Spleen (tissue), 11 donors: ENCODE measurements at regions not wholly inside any gene's neighbourhood (a gene's known extent, or its start where the extent isn't known, plus 50 kb on each side); places are given as distances from the start of the nearest gene placed in this dataset.
"Not testable (repeated sequence)": the region's sequence is repeated elsewhere in the genome, so short reads cannot be mapped to it uniquely, and the experiment has no call there.

Experiments used
- DNase-seq: peaks from one replicate; pipeline ENCODE4 v3.0.0-alpha.2; 2020
- H3K27ac ChIP-seq, 8 donors: fragments of 200-600 bp; sonication (generic) in 7 of 8; 1 replicate in 4 of 8; 2 replicates in 4 of 8; pipeline versions ENCODE4 v1.5.0 to v1.8.0; 2016 to 2021; ENCODE audit warnings: inconsistent platforms in 4 of 8, mild to moderate bottlenecking in 4 of 8, moderate library complexity in 1 of 8
- H3K27me3 ChIP-seq, 7 donors: fragments of 200-600 bp; sonication (generic) in 6 of 7; replicated peaks in 1 of 7; 1 replicate in 4 of 7; 2 replicates in 3 of 7; pipeline versions ENCODE4 v1.5.0 to v1.8.0; 2016 to 2021; ENCODE audit warnings: inconsistent platforms in 3 of 7, mild to moderate bottlenecking in 1 of 7
- H3K36me3 ChIP-seq, 6 donors: fragments of 200-600 bp; sonication (generic) in 5 of 6; 1 replicate in 4 of 6; 2 replicates in 2 of 6; pipeline versions ENCODE4 v1.5.0 to v1.8.0; 2016 to 2021; ENCODE audit warnings: inconsistent platforms in 2 of 6
- H3K4me1 ChIP-seq, 6 donors: fragments of 200-600 bp; sonication (generic) in 5 of 6; 1 replicate in 3 of 6; 2 replicates in 3 of 6; pipeline versions ENCODE4 v1.5.0 to v1.8.0; 2016 to 2021; ENCODE audit warnings: inconsistent platforms in 3 of 6
- H3K4me3 ChIP-seq, 8 donors: fragments of 200-600 bp; sonication (generic) in 7 of 8; 1 replicate in 4 of 8; 2 replicates in 4 of 8; pipeline versions ENCODE4 v1.5.0 to v1.8.0; 2016 to 2021; ENCODE audit warnings: inconsistent platforms in 4 of 8, mild to moderate bottlenecking in 4 of 8, moderate library complexity in 2 of 8
- H3K9me3 ChIP-seq, 8 donors: fragments of 200-600 bp; sonication (generic) in 7 of 8; 1 replicate in 4 of 8; 2 replicates in 4 of 8; pipeline versions ENCODE4 v1.5.0 to v1.8.0; 2016 to 2021; ENCODE audit warnings: inconsistent platforms in 4 of 8
- CTCF ChIP-seq, 11 experiments: fragments of 200-600 bp in 7 of 11; fragments of 450-650 bp in 4 of 11; sonication (generic) in 4 of 11; IDR thresholded peaks in 8 of 11; conservative IDR thresholded peaks in 3 of 11; 1 replicate in 7 of 11; 2 replicates in 4 of 11; pipeline versions ENCODE4 v1.4.0 to v1.8.0; 2016 to 2021; ENCODE audit warnings: antibody characterized with exemption in 11 of 11, inconsistent platforms in 4 of 11, mild to moderate bottlenecking in 1 of 11
- POLR2A ChIP-seq, 3 donors: fragments of 450-650 bp; IDR thresholded peaks; one replicate each; pipeline ENCODE4 v1.5.1; 2017; ENCODE audit warnings: antibody characterized with exemption in 3 of 3, mild to moderate bottlenecking in 1 of 3
- POLR2AphosphoS5 ChIP-seq, 3 donors: sonication (generic); formaldehyde crosslinking; IDR thresholded peaks; one replicate each; pipeline ENCODE4 v1.5.1; 2017; ENCODE audit warnings: antibody characterized with exemption in 3 of 3
- WGBS, 5 donors: extraction: QIAGEN DNeasy Blood & Tissue Kit in 3 of 5; methylation state at CpG; one replicate each; pipeline versions ENCODE4 v1.1.5 to v1.1.7; 2013 to 2018; 5-methylcytosine and 5-hydroxymethylcytosine counted together
- intact Hi-C: fragments of 100-400 bp; cut with DNase I; formaldehyde crosslinking; loops from one replicate; pipeline ENCODE4 v1.15.0; 2023; ENCODE audit warnings: low total_unique reads
- donor health status: healthy with polysubstance abuse.
- donor health status: DM: no; HTN: no; CAD: no; lungs with moderate emphysema.
- donor health status: DM: no; HTN: no; CAD: no.
- donor health status: Bipolar disorder and iron deficiency.
- donor health status: healthy.
- donor health status: DM: no; HTN: no; CAD: no.
- donor health status: DM: yes; HTN: yes; CAD: no.

GRCh38 chr14:103189481-103190470 is 66.5 kb downstream of the TNFAIP2 start:
- H3K27me3 ChIP-seq = peaks cover 0 to 60% (median 18%) of the 10 kb centered on the region in 7 donors
- H3K9me3 ChIP-seq = no peaks in the 10 kb centered on the region
- intact Hi-C loops = loop anchor here (10.0 kb wide), 2 partner anchors 85 to 105 kb away; no protein-coding TSS in a partner anchor
- 45 to 60% (median 49%) methylated on average over 37 to 48 of the region's 48 CpGs for WGBS, 5 donors
- no peak overlapping the region for H3K27ac ChIP-seq
- H3K4me1 ChIP-seq = peaks cover 0 to 18% (median 13%) of the 10 kb centered on the region in 6 donors
- no peaks in the 10 kb centered on the region for H3K36me3 ChIP-seq
- peak overlapping the region in 4 of 8 donors; percentile 22 to 65 (median 36) for H3K4me3 ChIP-seq
- TF ChIP-seq CTCF (IDR thresholded peaks at IDR 0.05 in 8 of 11, conservative IDR thresholded peaks at IDR 0.05 in 3 of 11) = no peak
- no peak for TF ChIP-seq POLR2AphosphoS5 (IDR thresholded peaks at IDR 0.05)
- no peak for TF ChIP-seq POLR2A (IDR thresholded peaks at IDR 0.05)
- no peak for DNase-seq

GRCh38 chr14:103190741-103191140 is 67.5 kb downstream of the TNFAIP2 start:
- TF ChIP-seq POLR2AphosphoS5 (IDR thresholded peaks at IDR 0.05) = no peak
- no peak for TF ChIP-seq POLR2A (IDR thresholded peaks at IDR 0.05)
- no peak for TF ChIP-seq CTCF (IDR thresholded peaks at IDR 0.05 in 8 of 11, conservative IDR thresholded peaks at IDR 0.05 in 3 of 11)
- H3K4me3 ChIP-seq = no peak overlapping the region
- H3K27me3 ChIP-seq = peaks cover 0 to 57% (median 18%) of the 10 kb centered on the region in 7 donors
- H3K9me3 ChIP-seq = no peaks in the 10 kb centered on the region
- intact Hi-C loops = no loop called here
- H3K4me1 ChIP-seq = peaks cover 0 to 18% (median 13%) of the 10 kb centered on the region in 6 donors
- DNase-seq = no peak
- no peaks in the 10 kb centered on the region for H3K36me3 ChIP-seq
- 77 to 91% (median 81%) methylated on average over 11 of the region's 11 CpGs for WGBS, 5 donors
- no peak overlapping the region for H3K27ac ChIP-seq

- Histone ChIP-seq H3K4me1 (peaks cover 0 to 18% (median 13%) of the 10 kb centered on the region in 6 donors), H3K4me3 (no peak overlapping the region), H3K9me3 (no peaks in the 10 kb centered on the region), H3K27me3 (peaks cover 0 to 46% (median 18%) of the 10 kb centered on the region in 7 donors), H3K36me3 (no peaks in the 10 kb centered on the region), H3K27ac (no peak overlapping the region)
- no peak for DNase-seq
- intact Hi-C loops = no loop called here
- TF ChIP-seq POLR2AphosphoS5 (IDR thresholded peaks at IDR 0.05) (no peak), POLR2A (IDR thresholded peaks at IDR 0.05) (no peak), CTCF (IDR thresholded peaks at IDR 0.05 in 8 of 11, conservative IDR thresholded peaks at IDR 0.05 in 3 of 11) (no peak)
- 42 to 75% (median 50%) methylated on average over 3 of the region's 3 CpGs for WGBS, 5 donors
These were observed 68.6 kb downstream of the TNFAIP2 start for GRCh38 chr14:103191844-103192243.

GRCh38 chr14:103192246-103192840 is 69.1 kb downstream of the TNFAIP2 start:
- H3K4me1 ChIP-seq = peaks cover 0 to 18% (median 13%) of the 10 kb centered on the region in 6 donors
- no peaks in the 10 kb centered on the region for H3K36me3 ChIP-seq
- no peak for TF ChIP-seq CTCF (IDR thresholded peaks at IDR 0.05 in 8 of 11, conservative IDR thresholded peaks at IDR 0.05 in 3 of 11)
- no peak for TF ChIP-seq POLR2AphosphoS5 (IDR thresholded peaks at IDR 0.05)
- TF ChIP-seq POLR2A (IDR thresholded peaks at IDR 0.05) = no peak
- H3K4me3 ChIP-seq = no peak overlapping the region
- DNase-seq = no peak
- peaks cover 0 to 41% (median 18%) of the 10 kb centered on the region in 7 donors for H3K27me3 ChIP-seq
- intact Hi-C loops = no loop called here
- whole genome bisulfite sequencing, 5 donors = 51 to 67% (median 62%) methylated on average over 7 of the region's 7 CpGs
- H3K9me3 ChIP-seq = no peaks in the 10 kb centered on the region
- no peak overlapping the region for H3K27ac ChIP-seq

- Histone ChIP-seq H3K4me1 (peaks cover 0 to 18% (median 13%) of the 10 kb centered on the region in 6 donors), H3K27me3 (peaks cover 0 to 36% (median 18%) of the 10 kb centered on the region in 7 donors)
- DNase-seq, H3K4me3 ChIP-seq, H3K27ac ChIP-seq, intact Hi-C loops, H3K36me3 ChIP-seq, H3K9me3 ChIP-seq: not testable (repeated sequence)
- 72 to 88% (median 79%) methylated on average over 4 of the region's 4 CpGs for WGBS, 5 donors
These were observed 69.6 kb downstream of the TNFAIP2 start for GRCh38 chr14:103192861-103193260.

- intact Hi-C loops, H3K27ac ChIP-seq, H3K4me3 ChIP-seq, DNase-seq, H3K9me3 ChIP-seq, H3K36me3 ChIP-seq: not testable (repeated sequence)
- Histone ChIP-seq H3K4me1 (peaks cover 0 to 16% (median 10%) of the 10 kb centered on the region in 6 donors), H3K27me3 (peaks cover 0 to 30% (median 12%) of the 10 kb centered on the region in 7 donors)
- 92 to 99% (median 94%) methylated on average over 10 of the region's 10 CpGs for WGBS, 5 donors
These were observed 70.2 kb downstream of the TNFAIP2 start for GRCh38 chr14:103193491-103193890.
